NOMO-1 treated with dmso at 0.1 percent for 144 hours (cell line): ENCODE measurements at regions not wholly inside any gene's neighbourhood (a gene's known extent, or its start where the extent isn't known, plus 50 kb on each side); places are given as distances from the start of the nearest gene placed in this dataset.
A peak's percentile ranks its signal among the peaks of the same experiment; 100 is the strongest.
"Not testable (repeated sequence)": the region's sequence is repeated elsewhere in the genome, so short reads cannot be mapped to it uniquely, and the experiment has no call there.

ENCODE experiments used
- DNase-seq: peaks from one replicate; lab custom pipeline; 2025; ENCODE audit not compliant: unreplicated experiment; lab: John Stamatoyannopoulos, UW

DNA sequence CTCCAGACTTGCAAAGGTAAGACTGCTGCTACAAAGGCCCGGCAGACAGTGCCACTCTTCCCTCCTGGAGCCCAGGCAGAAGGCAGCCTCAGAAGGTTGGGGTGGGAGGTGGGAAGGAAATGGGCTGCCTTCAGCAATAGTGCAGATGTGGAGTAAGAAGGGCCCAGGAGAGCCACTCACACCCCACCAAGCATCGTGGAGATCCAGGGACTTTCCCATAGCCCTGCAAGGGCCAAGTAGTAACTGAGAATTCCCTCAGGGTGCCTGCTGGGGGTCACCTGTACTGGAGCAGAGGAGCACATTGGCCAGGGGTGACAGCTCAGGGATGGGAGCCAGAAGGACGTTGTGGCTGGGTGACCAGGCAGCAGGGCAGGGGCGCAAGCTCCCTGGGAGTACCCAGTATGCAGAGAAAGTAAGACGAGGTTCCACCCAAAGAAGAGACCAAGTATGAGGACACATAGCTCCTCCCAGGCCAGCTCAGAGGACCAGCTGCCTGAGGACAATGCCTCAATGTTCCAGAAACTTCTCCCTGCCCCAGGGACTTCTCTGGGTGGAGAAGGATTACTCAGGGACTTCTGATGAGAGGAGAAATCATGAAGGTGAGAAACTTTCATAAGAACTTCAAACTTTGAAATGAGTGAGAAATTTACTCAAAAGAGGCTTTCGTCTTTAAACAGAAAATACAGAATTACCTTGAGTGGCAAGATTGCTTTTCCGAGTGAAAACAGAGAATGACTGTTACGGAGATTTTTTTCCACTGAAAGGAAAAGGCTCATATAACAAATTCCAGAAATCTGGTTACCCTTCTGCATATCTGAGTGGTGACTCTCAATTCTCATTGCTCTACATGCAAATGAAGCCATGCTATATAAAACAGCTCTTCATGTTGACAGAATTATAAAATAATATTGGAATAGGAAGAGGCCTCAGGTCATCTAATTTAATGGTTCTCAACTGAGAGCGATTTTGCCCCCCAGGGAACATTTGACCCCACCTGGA is 87.9 kb upstream of the TRIO start:
- DNase-seq = no peak

DNA sequence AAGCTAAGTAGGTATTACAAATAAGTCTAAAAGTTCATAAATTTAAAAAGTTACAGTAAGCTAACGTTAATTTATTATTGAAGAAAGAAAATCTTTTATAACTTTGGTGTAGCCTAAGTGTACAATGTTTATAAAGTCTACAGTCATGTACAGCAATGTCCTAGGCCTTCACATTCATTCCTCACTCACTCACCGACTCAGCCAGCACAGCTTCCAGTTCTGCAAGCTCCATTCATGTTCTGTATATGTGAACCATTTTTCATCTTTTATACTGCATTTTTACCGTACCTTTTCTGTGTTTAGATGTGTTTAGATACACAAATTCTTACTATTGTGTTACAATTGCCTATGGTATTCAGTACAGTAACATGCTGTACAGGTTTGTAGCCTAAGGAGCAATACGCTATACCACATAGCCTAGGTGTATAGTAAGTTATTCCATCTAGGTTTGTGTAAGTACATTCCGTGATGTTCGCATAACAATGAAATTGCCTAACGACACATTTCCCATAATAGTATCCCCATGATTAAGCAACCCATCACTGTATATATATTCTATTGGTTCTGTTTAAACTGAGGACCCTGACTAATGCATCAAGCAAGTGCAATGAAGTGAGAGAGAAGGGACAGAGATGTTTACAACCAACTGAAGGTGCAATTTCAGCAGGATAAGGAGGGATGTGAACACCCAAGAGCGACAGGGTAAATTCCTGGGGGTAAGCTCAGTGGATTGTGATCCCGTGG is 88.9 kb upstream of the TRIO start:
- no peak for DNase-seq

DNA sequence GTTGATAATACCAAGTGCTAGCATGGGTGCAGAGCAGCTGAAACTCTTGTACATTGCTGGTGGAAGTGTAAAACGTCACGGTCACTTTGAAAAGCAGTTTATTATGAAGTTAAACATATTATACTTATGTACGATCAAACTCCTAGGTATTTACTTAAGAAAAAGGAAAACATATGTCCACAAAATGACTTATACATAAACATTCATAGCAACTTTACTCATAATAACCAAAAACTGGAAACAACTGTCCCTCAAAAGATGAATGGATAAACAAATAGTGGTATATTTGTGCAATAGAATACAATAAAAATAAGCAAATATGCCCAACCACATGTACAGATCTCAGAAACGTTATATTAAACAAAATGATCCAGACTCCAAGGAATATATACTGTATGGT is 92.3 kb upstream of the TRIO start:
- no peak for DNase-seq

DNA sequence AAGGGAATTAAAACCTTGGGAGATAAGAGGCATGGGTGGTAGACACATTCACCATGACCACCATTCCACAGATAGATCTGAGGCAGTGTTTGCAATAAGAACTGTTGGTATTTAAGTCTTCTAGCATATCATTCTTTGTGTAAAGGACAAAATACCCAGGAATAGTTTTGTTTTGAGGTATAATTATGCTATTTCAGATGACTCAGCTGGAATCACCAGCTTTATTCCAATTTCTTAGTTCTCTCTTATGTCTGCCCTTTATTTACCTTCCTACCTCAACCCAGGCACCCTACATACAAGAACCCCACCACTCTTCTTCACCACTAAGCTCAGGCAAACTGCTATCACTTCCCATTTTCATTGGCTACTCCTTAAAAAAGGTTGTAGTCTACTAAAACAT is 94.7 kb upstream of the TRIO start:
- no peak for DNase-seq

DNA sequence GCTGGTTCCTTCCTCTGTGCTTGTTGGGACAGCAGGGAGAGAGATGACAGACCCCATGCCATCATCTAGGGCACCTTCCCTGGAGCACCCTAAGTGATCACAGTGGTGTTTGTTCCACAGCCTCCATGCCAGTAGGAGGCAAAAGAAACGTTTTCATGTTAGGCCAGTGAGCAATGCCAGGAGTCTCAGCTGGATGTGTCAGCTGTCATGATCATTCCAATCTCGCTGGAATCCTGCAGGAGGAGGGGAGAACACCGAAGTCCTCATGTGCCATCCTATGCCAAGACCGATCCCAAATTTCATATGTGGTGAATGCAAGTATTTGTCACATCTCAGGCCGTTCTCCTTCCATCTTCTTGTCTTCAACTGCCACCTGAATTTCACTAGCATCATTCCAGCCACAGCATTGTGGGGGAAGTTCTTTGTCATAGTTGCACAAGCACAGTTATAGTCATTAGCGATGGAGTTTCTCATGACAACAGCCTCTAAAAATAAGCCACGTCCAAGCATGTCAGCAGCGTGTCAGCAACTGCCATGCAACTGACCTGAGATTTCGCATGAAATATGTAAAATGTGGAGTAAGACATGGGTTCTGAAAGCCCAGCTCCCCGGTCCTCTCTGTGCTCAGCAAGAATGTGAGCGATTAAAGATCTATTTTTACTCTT is 97.2 kb upstream of the DNAH5 start:
- DNase-seq = peak; percentile 10

DNA sequence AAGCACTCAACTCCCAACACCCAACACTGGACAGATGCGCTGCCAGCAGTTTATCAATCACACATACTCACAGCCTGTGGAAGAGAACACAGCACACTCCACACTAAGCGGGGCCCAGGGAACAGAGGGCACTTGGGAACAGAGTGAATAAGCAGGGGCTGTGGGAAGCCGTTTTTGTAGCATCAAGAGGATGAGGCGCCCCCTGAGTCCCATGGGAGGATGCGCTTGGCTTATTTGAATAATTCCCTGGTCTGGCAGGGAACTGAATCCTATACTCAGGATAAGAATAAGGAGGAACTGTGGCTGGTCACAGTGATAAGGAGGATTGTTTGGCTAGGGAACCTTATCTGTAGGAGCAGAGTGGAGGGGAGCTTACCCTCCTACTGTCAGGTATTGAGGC is 96.1 kb upstream of the DNAH5 start:
- no peak for DNase-seq

DNA sequence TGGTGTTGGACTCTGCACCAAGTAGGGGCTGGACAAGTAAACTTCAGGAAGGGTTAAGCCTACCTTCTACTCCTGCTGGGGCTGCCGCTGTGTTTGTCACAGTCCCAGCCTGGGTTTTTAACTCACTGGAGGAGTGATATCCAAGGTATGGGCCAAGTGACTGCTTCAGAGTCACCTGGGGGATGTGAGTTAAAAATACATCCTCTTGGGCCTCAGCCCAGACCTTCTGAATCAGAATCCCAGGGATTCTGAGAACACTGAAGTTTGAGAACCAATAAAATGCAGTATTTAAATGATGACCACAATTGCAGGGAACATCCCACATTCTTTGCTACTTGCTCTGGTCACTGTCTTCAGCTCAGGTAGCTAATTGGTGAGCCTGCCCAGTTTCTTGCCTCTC is 95.1 kb upstream of the DNAH5 start:
- DNase-seq = no peak

DNA sequence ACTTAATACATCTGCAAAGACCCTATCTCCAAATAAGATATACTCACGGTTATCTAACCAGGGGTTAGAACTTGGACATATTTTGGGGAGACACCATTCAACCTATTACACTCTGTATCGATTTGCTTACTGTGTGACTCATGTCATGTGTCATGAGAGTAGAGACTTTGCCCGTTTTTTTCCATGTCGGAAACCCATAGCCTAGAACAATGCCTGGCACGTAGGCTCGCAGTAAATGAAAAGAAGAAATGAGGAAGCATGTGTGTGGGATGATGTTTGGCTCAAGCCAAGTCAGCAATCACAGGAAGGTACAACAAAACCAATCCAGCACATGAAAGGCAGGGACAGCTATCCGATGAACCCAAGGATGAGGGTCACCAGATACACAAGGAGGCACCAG is 94.6 kb upstream of the DNAH5 start:
- no peak for DNase-seq

DNA sequence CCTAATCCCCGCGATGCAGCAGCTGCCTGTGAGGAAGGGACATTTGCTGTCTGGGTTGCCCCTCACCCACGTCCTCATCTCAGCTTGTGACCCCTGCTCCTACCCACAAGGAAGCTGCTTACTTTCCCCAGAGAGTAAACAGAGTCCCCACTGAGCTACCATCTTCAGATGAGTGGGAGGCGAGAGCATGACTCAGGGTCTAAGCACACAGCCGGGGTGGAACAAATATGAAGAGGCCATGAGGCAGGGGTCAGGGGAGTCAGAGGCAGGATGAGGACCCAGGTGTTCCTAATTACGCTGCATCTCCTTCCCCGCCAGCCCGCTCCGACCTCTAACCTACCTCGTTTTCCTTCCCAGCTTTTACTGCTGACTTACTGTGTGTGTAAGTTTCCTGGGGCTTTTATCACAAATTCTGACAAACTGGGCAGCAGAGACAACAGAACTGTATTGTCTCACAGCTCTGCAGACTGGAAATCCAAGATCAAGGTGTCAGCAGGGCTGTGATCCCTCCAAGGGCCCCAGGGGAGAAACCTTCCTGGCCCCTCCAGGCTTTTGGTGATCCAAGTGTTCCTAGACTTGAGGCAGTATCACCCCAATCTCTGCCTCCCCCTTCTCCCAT is 94.0 kb upstream of the DNAH5 start:
- DNase-seq = no peak

DNA sequence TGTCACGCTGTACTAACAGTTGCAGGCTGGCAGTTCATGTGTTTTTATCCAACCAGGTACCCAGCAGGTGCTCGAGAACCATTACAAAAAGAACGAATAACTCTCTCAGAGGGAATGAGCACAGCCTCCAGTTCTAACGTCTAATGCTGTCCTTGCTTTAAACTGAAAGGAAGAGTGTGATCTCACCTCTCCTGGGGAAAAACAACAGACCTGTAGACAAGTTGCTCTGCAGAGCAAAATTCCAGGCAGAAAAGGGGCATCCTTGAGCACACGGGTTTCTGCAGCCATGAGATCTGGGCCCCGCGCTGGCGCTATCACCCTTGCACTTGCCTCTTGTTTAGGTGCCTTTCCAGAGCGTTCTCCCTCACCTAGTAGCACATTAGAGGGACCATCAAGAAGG is 92.5 kb upstream of the DNAH5 start:
- no peak for DNase-seq

DNA sequence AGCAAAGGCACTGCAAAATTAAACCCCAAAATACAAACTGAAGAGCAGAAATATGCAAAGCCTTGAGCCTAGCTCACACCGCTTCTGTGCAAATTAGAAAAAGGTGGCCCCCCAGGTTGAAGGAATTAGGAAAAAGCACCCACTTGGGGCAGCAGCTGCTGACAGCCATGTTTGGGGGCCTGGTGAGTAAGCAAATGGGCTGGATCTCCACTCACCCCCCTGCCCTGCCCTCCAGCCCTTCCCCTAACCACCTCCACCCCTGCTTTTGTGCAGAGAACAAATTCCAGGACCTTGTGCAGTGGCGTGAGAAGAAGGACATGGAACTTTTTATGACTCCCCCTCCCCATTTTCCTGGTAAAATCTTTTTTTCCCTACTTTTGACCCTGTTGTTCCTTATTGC is 92.0 kb upstream of the DNAH5 start:
- DNase-seq = no peak

DNA sequence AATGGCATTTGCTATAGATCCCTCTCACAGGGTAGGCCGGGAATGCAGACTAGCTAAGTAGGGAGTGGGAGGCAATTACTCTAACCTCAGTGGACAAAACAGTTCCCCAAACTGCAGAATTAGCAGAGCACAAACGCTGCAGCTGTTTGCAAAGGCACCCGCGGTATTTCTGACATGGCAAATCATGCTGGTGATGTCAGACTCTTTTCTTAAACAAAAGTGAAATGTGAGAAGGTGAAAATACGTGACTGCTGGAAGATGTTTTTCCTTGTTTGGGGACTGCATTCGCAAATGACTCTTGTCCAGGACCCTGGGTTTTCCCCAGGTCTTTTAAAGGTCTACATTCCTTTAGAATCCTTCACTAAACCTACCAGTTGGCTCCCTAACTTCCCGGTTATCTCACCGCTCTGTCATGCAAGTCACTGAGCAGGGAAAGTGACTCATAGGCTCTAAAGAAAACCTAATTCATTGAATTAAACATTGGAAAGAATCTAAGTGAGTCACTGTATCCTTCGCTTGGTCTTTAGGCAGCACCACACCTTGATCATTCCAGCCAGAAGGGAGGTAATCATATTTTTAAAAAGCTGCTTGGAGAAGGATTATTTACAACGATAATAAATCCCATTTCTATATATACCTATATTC is 91.5 kb upstream of the DNAH5 start:
- DNase-seq = peak; percentile 64

DNA sequence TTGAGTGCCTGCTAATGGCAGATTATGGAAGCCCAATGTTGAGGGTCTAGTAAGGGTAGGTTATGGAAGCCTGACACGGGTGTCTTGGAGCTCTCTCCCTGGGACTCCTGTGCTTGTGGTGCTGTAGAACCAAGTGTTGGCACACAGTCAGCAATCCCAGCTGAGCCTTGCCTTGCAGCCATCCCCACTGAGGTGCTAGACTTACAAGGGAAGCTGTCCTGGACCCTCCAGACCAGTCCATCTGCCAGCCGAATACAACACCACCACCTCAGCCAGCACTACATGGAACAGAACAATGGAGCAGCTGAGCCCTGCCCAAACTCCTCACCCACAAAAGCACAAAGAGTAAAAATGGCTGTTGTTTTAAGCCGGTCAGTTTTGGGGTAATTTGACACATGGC is 90.5 kb upstream of the DNAH5 start:
- DNase-seq = no peak

DNA sequence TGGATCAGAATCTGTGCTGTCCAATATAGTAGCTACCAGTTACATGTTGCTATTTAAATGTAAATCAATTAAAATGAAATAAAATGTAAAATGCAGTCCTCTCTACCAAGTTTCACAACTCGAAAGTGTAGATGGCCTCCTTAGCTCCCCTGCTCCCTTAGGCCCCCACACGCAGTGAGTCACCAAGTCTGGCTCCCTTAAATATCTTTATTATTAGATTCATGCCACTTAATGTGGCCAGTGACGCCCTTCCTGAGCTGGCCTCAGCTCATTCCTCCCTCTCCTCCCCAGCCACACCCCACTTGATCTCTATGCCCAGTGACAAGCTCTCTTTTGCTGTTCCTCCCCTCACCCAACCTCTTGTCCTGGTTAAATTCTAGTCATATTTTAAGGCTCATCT is 88.4 kb upstream of the DNAH5 start:
- no peak for DNase-seq

DNA sequence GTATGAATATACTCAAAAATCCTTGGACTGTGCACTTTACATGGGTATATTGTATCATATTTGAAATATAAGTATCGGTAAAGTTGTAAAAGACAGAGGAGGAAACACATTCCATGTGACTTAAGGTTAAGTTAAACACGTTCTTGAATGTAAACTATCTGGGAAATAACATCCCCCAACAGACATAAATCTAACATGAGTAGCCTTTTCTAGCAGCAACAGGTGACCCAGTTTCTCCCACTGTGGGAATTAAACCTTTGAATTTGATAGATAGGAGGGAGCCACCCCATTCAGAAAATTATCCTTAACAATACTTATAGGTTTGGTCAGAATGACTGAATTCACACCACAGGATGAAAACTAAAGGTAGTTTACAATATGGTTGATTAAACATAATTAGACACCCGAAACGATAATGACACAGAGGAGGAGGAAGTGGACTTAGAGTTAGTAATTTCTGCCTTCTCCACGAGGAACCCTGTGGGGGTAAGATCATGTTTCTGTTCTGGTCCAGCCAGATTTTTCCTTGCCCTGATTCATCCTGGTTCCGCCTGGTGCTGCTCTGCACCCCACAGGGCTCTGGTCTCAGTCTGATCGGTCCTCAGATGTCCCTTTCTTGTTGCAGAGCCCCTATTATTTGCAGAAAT is 84.6 kb upstream of the DNAH5 start:
- no peak for DNase-seq

DNA sequence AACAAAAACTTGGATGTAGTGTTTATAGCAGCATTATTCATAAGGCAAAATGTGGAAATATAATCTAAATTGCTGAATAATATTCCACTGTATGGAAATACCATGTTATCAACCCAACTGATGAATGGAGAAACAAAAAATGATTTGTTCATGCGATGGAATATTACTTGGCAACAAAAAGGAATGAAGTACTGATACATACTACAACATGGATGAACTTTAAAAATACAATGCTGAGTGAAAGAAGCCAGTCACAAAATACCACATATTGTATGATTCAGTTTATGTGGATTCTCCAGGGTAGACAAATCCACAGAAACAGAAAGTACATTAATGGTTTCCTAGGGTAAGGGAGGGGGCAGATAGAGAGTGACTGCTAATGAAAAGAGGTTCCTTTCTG is 83.7 kb upstream of the DNAH5 start:
- no peak for DNase-seq

DNA sequence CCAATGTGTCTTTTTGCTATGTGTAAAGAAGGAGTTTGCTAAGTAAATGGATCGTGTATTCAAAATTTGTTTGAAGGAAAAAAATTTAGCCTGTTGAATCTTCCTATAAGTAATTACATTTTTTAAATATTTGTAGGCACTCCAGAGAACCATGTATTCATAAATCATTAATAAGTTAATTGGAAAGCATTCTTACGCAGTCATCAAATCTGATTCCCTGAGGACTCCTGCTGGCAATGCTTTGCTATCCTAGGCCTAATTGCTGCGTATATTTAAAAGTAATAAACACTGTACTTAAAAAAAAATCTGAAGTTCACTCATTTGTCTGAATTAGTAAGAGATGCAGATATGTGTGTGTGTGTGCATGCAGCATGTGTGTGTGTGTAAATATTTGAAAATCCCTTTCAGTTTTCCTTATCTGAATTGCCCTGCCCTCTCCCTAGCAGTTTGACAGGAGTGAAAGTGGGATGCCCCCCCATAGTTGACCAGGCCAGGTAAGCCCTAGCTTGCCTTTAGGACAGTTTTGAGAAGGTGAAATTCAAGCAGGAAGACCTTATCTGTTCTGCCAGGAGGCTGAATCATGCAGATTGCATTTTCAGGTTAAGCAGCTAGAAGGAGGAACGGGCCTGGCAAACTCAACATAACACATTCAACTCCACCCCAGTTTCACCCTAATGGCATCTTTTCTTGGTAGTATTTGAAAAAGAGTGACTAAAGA is 81.2 kb upstream of the DNAH5 start:
- no peak for DNase-seq

DNA sequence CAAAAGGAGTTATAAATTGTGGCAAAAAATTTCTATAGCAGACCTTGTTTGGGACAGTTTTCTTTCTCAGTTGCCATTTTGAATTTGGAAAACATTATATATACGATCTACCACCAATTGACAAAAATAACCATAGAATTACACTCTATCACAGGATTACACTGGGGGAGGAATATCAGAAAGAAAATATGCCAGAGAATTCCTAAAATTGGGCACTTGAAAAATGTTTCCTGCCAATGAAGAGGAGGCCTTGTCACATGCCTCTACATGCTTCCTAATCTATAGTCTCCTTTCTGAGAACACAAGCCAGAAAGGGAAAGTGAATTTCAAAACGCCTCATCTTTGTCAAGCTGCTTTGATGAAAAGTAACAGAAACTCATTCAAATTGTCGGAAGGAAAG is 78.5 kb upstream of the DNAH5 start:
- no peak for DNase-seq

DNA sequence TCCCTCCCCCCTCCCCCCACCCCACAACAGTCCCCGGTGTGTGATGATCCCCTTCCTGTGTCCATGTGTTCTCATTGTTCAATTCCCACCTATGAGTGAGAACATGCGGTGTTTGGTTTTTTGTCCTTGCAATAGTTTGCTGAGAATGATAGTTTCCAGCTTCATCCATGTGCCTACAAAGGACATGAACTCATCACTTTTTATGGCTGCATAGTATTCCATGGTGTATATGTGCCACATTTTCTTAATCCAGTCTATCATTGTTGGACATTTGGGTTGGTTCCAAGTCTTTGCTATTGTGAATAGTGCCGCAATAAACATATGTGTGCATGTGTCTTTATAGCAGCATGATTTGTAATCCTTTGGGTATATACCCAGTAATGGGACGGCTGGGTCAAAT is 76.5 kb upstream of the DNAH5 start:
- DNase-seq = not testable (repeated sequence)
